Nucleus accumbens (tissue), 56 donors: ENCODE measurements at regions not wholly inside any gene's neighbourhood (a gene's known extent, or its start where the extent isn't known, plus 50 kb on each side); places are given as distances from the start of the nearest gene placed in this dataset.
"Not testable (repeated sequence)": the region's sequence is repeated elsewhere in the genome, so short reads cannot be mapped to it uniquely, and the experiment has no call there.

Experiments
- DNase-seq, 56 donors: peaks; one replicate each; lab custom pipeline; 2025; lab: John Stamatoyannopoulos, UW

DNA sequence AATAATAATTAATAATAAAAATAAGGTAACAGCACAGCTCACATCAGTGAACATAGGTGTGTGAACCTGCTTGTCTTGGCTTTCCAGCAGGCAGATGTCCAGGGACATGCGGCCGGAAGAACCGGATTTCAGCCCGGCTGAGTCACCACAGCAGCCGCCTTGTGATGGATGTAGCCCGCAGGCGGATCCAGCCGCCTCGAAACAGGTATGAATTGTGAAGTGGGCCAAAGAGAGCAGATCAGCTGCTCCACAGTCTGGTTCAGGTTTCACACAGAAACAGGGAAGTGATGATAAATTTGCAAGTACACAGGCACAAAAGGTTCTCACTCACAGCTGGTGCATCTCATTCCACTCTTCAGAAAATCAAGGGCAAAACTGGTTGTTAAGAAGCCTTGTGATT lies 55.1 kb downstream of the ID4 start:
- DNase-seq: no peak

DNA sequence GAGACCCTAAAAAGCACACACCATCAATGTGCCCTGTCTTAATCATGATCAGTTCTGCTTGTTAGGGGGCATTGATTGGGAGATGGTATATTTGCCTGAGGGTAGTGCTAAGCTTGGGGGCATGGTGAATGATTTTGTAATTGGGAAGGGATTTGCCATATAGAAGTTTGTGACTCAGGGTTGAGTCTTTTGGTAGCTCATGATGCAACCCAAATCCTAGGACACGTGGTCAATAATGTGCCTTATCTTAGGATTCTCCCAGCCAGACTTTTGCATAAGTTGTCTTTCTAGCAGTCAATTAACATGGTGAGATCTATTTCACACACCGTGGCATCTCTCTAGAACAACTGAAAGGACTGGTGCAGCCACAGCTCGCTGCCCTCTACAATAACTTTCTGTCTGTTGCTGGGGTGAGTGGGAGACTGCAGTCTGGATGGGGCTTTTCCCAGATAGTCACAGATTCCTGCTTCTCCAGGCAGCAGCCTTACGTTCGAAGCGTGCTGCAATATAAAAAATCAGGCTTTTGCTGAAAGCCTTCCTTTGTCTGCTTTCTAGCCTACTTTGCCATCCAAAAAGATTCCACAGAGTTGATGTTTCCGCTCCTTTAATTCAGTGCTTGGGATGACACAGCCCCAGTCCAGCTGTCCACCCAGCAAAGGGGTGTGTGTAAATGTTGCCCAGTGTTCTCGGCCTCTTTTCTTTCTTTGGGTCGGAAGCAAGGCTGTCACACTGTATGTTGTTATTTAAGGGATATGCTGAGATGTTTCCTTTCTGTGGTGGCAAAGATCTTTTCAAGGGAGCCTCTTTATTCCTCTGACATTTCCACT lies 58.9 kb downstream of the ID4 start:
- peak in 1 of 56 donors; percentile 23 for DNase-seq

DNA sequence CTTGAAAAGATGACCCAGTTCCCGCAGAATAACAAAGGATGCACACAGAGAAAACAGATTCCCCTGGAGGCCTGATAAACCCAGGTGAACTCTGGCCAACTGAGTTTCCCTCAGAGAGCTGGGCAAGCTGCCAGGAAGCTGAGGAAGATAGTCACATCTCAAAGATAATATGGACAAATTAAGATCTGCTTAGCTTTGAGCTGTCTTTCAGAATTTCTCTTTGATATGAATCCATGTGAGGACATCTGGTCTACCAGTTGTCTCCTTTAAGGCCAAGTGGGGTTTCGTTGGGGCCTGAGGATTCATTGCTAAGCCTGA lies 59.5 kb downstream of the ID4 start:
- DNase-seq: peak in 2 of 56 donors; percentile 9 to 23

DNA sequence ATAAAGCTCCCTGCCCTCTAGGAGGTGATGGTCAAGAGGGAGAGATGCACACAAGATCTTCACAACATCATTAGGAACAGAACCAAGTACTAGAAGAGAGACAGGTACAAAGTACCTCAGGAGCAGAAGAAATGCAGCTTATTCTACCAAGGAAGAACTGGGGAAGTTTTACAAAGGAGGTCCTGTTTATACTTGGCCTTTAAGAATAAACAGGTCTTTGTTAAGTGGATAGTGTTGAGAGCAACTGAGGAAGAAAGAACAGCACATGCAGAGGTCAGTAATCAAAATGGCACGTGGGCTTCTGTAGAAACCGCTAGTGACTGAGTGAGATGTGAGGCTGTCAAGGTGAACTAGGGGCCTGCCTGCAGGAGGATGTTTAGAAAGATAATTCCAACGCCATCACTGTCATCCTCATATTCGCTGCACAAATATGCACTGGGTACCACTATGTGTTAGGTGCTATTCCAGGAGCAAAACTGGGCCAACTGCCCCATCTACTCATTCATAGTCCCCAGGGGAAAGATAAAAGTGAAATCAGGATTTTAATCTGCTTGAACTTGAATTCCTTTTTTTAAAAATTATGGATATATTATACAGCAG lies 61.1 kb downstream of the ID4 start:
- no peak for DNase-seq

DNA sequence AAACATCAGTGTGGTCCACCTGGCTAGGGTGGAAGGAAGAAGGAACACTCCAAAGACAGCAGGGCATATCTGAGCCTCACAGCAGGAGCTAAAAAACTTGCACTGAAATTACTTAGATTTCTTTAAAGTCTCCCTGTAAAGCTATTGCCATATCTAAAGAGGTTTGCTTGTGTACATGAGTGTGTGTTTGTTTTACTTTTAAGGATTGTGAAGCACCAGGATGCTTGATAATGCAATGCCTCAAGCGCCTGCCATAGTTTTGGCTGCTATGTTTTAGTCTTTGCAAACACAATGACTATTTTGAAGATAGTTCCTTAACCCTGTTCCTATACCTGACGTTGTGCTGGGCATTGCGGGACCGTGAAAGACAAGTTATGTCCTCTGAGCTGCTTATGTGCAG lies 65.0 kb downstream of the ID4 start:
- DNase-seq: no peak

DNA sequence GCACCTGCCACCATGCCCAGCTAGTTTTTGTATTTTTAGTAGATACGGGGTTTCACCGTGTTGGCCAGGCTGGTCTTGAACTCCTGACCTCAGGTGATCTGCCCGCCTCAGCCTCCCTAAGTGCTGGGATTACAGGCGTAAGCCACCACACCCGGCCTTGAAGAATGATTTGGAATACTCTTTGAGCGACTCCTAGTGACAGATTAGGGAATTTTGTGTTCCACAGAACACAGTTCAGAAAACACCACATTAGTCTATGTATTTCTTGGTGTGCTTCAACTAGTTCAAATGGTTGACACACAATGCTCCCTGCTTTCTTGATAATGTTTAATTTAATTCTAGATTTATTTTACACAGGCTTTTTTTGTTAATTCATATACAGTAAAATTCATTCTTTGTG lies 67.2 kb downstream of the ID4 start:
- DNase-seq: not testable (repeated sequence)

DNA sequence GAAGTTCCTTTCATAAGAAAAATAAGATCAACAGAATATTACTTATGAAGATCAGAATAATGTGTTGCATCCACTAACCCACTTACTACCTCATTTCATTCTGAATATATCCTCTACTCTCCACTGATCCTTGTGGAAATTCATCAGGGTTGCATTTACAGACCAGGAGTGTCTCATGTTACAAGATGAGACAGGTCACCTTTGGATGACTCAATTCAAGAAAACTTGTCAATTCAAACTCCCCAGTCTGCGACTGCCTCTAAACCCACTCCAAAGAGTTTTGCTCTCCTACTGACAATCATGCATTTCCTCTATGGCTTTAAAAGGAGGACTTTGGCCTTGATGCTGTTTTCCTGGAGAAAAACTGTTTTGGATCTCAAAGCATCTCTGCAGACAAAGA lies 68.4 kb downstream of the ID4 start:
- no peak for DNase-seq

DNA sequence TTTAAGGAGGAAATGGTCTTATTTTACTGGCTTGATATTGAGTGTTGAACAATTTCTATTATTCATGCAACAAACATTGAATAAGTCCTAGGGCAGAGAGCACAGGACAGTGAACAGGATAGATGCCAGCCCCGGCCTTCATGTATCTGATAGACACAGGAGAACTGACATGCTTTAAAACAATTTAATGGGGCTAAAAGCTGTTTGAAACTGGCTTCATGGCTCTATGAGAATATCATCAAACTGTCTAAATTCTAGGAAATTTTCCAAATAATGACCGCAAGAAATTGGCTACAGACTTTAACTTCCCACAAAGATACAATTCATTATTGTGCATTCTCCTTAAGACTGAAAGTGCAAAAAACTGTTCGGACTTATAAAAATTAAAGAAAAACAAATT lies 69.0 kb downstream of the ID4 start:
- DNase-seq: no peak

DNA sequence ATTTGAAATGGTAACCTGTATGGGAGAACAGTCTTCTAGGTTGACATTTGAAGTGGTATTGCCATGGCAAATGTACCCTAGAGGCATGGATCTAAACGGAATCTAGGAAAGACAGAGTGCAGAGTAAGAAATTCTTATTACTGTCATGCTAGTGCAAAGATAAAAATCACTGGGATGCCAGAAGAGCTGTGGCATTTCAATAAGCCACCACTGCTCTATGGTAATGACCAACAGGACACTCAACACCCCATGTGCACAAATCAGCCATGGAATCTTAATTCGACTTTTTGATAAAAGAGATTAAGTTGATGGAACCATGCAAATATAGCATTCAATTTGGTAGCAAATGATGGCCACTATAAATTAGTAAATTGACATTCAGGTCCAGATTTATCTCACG lies 74.1 kb downstream of the ID4 start:
- DNase-seq: no peak

DNA sequence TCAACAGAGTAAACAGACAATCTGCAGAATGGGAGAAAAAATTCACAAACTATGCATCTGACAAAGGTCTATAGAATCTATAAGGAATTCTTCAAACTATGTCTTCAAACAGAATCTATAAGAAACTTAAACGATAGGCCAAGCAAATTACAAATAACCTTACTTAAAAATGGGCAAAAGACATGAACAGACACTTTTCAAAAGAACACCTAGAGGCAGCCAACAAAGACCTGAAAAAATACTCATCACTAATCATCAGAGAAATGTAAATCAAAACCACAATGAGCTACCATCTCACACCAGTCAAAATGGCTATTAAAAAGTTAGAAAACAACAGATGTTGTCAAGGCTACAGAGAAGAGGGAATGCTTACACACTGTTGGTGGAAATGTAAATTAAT lies 81.3 kb downstream of the ID4 start:
- no peak for DNase-seq

DNA sequence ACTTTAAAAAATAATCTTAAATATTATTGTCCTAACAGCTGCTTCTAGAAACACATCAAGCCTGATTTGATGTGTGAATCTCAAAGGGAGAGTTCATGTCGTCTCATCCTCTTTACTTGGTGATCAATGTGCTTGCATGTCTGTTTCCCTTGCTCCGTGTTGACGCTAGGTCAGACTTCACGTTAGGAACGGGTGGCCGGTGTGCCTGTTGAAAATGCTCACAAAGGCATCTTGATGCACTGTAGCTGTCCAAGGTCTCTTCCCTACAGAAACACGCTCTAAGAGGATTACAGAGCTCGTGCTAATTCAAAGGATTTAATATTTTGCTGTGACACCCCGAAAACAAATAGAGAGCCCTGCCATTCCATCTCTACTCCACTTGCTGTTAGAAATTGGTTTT lies 84.6 kb downstream of the ID4 start:
- no peak for DNase-seq

DNA sequence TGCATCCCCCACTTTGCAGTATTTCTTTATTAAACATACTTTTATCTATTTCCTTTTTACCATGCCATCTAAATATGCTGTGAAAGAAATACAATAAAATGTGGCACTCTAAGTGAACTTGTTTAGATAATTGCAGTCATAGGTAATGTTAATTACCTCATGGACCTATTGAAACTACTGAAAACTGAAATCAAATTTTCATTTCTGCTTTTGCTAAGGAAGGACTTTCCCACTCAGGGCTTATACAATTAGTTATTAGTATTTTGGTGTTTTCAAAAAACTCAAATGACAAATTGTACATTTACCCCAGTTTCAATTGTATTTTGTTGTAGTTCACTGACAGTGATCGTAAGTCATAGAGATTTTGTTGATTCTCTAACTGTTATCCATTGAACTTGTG lies 88.4 kb downstream of the ID4 start:
- DNase-seq: no peak

DNA sequence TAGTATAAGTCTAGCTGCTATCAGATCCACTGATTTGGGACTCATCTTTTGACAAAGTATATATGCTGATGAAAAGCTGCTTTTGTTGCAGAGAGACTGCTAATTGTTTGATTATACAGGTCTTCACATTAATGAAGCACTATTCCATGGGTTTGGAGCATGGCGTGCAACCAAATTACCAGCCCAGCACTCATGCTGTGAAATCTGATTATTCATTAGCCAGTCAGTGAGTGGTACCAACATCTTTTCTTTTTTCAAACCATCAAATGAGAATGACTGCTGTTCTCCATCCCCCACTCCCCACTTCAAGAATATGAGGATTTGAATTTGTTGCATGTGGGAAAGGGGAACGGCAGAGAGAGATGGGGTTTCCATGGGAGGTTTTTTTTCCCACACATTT lies 91.3 kb downstream of the ID4 start:
- no peak for DNase-seq

DNA sequence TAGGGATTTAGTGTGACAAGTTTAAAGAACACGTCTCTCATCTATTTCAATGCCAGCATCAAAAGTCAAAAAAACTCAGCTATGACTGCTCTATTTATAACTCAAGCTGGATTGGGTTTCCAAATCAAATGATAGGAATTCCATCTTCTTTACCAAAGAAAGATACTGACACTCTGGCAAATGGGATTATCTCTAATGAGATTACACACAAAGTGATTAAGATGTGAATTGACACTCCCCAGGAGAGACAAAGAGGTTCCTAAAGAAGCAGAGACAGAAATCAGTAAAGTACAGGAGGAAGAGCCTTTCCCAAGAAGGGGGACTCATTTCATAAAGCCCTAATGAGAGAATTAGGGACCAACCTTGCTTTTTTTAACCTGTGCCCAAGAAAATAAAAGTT lies 92.1 kb downstream of the ID4 start:
- DNase-seq: no peak

DNA sequence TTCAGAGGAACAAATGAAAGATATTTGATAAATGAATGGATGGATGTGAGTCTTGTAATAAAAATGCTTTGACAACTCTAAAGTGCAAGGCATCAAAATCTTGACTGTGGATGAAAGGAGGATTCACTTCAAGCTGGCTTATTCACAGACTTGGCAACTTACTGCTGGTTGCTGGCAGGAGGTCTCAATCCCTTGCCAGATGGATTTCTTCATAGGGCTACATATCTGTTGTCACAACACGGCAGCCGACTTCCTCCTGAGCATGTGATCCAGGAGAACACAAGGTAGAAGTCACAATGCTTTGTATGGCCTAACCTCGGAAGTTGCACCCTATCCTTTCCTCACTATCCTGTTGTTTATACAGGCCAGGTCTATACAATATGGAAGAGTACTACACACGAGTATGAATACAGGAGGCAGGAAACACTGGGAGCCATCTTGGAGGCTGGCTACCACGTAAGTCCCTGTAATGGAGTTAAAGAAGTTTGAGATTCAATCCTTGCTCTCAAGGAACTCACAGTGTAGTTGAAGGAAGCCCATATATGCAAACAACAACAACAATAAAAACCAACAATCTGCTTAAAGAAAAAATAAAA lies 97.9 kb downstream of the ID4 start:
- no peak for DNase-seq

DNA sequence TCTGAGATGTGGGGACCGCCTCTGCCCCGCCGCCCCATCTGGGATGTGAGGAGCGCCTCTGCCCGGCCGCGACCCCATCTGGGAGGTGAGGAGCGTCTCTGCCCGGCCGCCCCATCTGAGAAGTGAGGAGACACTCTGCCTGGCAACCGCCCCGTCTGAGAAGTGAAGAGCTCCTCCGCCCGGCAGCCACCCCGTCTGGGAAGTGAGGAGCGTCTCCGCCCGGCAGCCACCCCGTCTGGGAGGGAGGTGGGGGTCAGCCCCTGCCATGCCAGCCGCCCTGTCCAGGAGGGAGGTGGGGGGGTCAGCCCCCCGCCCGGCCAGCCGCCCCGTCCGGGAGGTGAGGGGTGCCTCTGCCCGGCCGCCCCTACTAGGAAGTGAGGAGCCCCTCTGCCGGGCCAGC lies 102.2 kb downstream of the ID4 start:
- DNase-seq: not testable (repeated sequence)

DNA sequence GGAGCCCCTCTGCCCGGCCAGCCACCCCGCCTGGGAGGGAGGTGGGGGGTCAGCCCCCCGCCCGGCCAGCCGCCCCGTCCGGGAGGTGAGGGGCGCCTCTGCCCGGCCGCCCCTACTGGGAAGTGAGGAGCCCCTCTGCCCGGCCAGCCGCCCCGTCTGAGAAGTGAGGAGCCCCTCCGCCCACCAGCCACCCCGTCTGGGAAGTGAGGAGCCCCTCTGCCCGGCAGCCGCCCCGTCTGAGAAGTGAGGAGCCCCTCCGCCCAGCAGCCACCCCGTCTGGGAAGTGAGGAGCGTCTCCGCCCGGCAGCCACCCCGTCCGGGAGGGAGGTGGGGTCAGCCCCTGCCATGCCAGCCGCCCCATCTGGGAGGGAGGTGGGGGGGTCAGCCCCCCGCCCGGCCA lies 102.8 kb downstream of the ID4 start:
- DNase-seq: not testable (repeated sequence)

DNA sequence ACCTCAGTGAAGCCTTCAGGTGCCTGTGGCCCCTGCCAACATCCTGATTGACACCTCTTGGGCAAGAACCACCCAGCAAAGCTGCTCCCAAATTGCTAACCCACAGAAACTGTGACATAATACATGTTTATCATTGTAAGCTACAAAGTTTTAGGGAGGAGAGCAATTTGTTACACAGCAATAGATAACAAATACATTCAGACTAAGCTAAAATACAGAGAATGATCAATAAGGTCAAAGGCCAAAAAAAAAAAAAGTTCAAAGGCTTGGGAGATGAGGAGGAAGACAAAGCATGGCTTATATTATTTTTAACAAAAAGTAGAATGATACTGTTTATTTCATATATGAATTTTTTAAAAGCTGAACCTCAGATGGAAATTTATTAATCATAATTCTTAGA lies 105.9 kb downstream of the ID4 start:
- no peak for DNase-seq

DNA sequence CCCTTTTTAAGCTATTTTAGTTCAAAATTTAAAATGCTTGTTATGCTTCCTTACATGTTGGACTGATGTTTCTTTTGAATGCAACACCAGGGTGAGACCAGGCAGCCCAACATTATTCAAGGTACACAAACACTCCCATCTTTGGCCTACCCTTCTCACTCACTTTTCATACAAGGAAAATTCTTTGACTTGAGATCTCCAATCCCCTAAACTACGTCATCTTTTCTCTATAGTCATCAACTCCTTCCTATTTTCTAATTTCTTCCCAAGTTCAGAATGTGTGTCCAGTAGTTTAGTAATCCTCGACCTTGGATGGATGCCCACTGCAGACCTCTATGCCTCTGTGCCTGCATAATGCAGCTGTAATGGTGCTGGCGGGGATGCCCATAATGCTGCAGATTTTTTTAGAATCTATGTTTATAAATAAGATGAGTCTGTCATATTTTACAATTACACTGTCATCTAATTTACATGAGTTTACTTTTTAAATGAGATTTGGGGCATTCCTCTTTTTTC lies 108.7 kb downstream of the ID4 start:
- DNase-seq: no peak

DNA sequence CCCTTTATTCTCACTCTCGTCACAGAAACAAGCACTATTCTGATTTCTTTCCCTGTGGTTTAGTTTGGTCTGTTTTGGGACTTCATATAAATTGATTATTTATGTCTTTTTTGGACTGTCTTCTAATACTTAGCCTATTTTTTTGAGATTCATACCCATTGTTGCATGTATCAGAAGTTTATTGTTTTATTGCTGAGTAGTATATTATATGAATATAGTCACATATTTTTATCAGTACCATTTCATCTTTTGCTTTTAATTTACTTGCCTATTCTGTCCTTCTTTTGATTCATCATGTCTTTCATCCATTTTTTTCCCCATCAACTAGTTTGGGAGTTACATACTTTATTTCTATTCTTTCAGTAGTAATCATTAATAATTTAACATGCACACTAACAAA lies 112.0 kb downstream of the ID4 start:
- DNase-seq: no peak

DNA sequence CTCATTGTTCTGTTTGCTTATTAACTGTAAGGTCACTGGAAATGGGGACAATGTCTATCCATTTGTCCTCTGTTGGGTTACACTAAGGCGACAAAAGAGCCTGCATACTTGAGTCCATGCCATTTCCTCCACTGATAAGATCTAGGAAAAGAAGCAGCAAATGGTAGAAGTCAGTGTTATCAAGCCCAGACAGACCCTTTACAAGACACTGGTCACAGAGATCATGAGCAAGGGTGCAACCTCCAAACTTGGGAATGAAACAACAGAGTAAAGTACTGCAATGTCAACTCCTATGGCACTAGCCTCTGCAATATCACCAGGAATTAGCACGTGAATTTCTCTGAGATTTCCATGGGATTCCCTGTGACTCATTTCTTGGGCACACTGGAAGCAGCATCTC lies 126.9 kb downstream of the ID4 start:
- DNase-seq: no peak

DNA sequence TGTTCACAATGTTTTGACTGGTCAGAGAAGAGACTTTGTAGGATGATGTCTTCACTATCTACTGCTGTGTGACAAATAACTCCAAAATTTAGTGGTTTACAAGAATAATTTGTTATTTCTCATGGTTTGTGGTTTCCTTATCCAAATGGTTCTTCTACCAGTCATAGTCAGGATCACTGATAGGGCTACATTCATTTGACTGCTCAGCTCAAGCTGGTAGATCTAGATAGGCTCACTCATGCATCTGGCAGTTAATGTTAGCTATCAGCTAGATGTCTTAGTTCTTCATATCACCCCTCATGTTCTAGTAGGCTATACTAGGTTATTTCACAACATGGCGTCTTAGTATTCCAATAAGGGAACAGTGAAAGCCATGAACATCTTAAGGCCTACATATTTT lies 131.0 kb downstream of the ID4 start:
- DNase-seq: no peak
